ENCODE measurements at regions not wholly inside any gene's neighbourhood (a gene's known extent, or its start where the extent isn't known, plus 50 kb on each side); places are given as distances from the start of the nearest gene placed in this dataset.

GRCh38 chr22:48177631-48178030, 1415.2 kb downstream of the TBC1D22A start:
- DNase-seq (ENCODE audit: low read depth): no peak
- H3K4me3 ChIP-seq (ENCODE audit: low read depth, low read length): no peak overlapping the region
- TF ChIP-seq, protein P1, sequence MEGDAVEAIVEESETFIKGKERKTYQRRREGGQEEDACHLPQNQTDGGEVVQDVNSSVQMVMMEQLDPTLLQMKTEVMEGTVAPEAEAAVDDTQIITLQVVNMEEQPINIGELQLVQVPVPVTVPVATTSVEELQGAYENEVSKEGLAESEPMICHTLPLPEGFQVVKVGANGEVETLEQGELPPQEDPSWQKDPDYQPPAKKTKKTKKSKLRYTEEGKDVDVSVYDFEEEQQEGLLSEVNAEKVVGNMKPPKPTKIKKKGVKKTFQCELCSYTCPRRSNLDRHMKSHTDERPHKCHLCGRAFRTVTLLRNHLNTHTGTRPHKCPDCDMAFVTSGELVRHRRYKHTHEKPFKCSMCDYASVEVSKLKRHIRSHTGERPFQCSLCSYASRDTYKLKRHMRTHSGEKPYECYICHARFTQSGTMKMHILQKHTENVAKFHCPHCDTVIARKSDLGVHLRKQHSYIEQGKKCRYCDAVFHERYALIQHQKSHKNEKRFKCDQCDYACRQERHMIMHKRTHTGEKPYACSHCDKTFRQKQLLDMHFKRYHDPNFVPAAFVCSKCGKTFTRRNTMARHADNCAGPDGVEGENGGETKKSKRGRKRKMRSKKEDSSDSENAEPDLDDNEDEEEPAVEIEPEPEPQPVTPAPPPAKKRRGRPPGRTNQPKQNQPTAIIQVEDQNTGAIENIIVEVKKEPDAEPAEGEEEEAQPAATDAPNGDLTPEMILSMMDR (IDR thresholded peaks at IDR 0.05; ENCODE audit: low read depth, low read length, missing control alignments): no peak
- in situ Hi-C loops (cut with HindIII; ENCODE audit: low sequenced_read_pairs): no loop called here

GRCh38 chr22:48175721-48176120, 1413.3 kb downstream of the TBC1D22A start:
- TF ChIP-seq, protein P1 (IDR thresholded peaks at IDR 0.05; ENCODE audit: low read depth, low read length, missing control alignments): no peak

DNA sequence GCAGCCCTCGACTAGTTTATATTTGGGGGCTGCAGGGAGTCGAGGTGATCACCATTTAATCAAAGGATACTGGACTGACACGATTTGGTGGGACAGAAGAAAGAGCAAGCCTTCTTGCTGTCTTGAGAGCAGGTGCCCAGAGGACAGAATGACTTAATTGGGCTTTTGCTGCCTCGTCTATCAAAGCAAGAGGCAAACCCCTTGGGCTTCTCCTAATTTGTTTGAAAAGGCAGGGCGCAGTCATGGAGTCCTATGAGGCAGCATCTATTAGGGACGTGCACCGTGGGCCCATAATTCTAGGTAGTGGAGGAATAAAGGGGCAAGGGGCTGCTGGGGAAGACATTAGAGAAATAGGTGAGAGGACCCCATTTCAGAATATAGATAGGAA, 1411.3 kb downstream of the TBC1D22A start:
- in situ Hi-C loops (cut with HindIII; ENCODE audit: low sequenced_read_pairs): no loop called here
- TF ChIP-seq, protein P1 (IDR thresholded peaks at IDR 0.05; ENCODE audit: low read depth, low read length, missing control alignments): no peak
- H3K4me3 ChIP-seq (ENCODE audit: low read depth, low read length): no peak overlapping the region

More at GRCh38 chr22:48175721-48176120, 1413.3 kb downstream of the TBC1D22A start:
- no peak overlapping the region for H3K4me3 ChIP-seq (ENCODE audit: low read depth, low read length)
- in situ Hi-C loops (cut with HindIII; ENCODE audit: low sequenced_read_pairs): no loop called here
- no peak for DNase-seq (ENCODE audit: low read depth)

DNA sequence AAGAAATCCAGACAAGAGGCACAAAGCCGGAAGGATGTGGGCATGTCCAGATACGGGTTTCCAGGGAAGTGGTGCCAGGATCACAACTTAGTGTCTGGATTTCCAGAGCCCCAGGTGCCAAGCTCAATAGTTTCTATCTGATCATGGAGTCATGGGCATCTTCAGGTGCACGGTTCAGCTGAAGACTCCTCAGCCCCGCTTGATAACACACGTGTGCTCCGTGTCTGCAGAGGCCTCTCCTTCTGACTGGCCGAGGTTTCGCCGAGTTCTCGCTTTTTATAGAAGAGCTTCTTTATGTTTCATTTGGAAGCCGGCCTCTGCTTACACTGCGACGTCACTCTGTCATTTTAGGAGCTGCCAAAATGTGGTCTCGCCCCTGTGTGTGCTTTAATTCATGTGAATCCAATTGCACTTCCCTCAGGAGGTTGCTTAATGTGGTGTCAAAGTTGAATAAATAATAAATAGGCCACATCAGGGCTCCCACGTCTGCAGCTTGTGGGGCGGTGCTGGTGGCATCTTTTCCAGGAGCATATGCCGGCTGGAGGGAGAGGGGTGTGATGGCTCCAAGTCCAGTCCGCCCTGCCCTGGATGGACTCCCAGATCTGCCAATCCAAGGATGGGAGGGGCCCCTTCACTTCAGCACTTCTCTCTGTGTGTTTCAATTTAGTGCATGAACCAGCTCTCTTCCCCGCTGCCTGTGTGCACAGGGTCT, 1410.8 kb downstream of the TBC1D22A start:
- in situ Hi-C loops (cut with HindIII; ENCODE audit: low sequenced_read_pairs): no loop called here
- TF ChIP-seq, protein P1 (IDR thresholded peaks at IDR 0.05; ENCODE audit: low read depth, low read length, missing control alignments): no peak
- no peak for DNase-seq (ENCODE audit: low read depth)
- H3K4me3 ChIP-seq (ENCODE audit: low read depth, low read length): no peak overlapping the region

More for the DNA sequence above, 1411.3 kb downstream of the TBC1D22A start:
- no peak for DNase-seq (ENCODE audit: low read depth)

GRCh38 chr22:48171271-48171691, 1408.8 kb downstream of the TBC1D22A start:
- in situ Hi-C loops (cut with HindIII; ENCODE audit: low sequenced_read_pairs): no loop called here
- no peak for DNase-seq (ENCODE audit: low read depth)
- H3K4me3 ChIP-seq (ENCODE audit: low read depth, low read length): no peak overlapping the region
- TF ChIP-seq, protein P1 (IDR thresholded peaks at IDR 0.05; ENCODE audit: low read depth, low read length, missing control alignments): no peak

GRCh38 chr22:48169227-48169626, 1406.8 kb downstream of the TBC1D22A start:
- no peak overlapping the region for H3K4me3 ChIP-seq (ENCODE audit: low read depth, low read length)
- TF ChIP-seq, protein P1 (IDR thresholded peaks at IDR 0.05; ENCODE audit: low read depth, low read length, missing control alignments): no peak
- DNase-seq (ENCODE audit: low read depth): no peak
- in situ Hi-C loops (cut with HindIII; ENCODE audit: low sequenced_read_pairs): no loop called here
